Large intestine (tissue), 3 donors: ENCODE measurements at regions not wholly inside any gene's neighbourhood (a gene's known extent, or its start where the extent isn't known, plus 50 kb on each side); places are given as distances from the start of the nearest gene placed in this dataset.

Source experiments
- DNase-seq, 2 donors: peaks; one replicate each; pipeline versions ENCODE4 v3.0.0 to v3.0.0-alpha.2; 2013
- H3K27ac ChIP-seq: one replicate; pipeline ENCODE4 v1.5.1; 2013; ENCODE audit warnings: low read length
- H3K27me3 ChIP-seq: 2 replicates; pipeline ENCODE4 v1.6.1; 2013; ENCODE audit warnings: low read length; ENCODE audit not compliant: control insufficient read depth, insufficient read depth
- H3K36me3 ChIP-seq: 2 replicates; pipeline ENCODE4 v1.6.1; 2013; ENCODE audit warnings: low read length; ENCODE audit not compliant: control insufficient read depth, insufficient read depth
- H3K4me1 ChIP-seq: one replicate; pipeline ENCODE4 v1.6.1; 2013; ENCODE audit warnings: low read length; ENCODE audit not compliant: control insufficient read depth, insufficient read depth
- H3K4me3 ChIP-seq: one replicate; pipeline ENCODE4 v1.5.1; 2013; ENCODE audit warnings: low read length
- H3K9me3 ChIP-seq: one replicate; pipeline ENCODE4 v1.6.1; 2013; ENCODE audit warnings: mild to moderate bottlenecking, low read depth, low read length, moderate library complexity; ENCODE audit not compliant: control insufficient read depth
- WGBS: methylation state at CpG from one replicate; pipeline ENCODE4 v1.1.5; 2013; ENCODE audit warnings: low lambda C conversion rate; ENCODE audit not compliant: insufficient coverage; 5-methylcytosine and 5-hydroxymethylcytosine counted together

DNA sequence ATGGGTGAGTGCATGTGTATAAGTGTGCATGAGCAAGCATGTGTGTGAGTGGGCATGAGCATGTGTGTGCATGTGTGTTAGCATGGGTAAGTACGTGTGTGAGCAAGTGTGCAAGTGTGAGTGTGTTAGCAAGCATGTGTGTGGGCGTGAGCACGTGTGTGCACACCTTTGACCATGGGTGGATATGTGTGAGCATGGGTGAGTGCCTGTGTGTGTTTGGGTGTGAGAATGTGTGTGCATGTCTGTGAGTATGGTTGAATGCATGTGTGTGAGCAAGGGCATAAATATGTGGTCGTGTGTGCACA is 84.6 kb downstream of the DLL1 start:
- Histone ChIP-seq H3K9me3 (no peaks in the 10 kb centered on the region), H3K4me3 (no peak overlapping the region), H3K27me3 (no peaks in the 10 kb centered on the region), H3K36me3 (no peaks in the 10 kb centered on the region), H3K4me1 (no peaks in the 10 kb centered on the region), H3K27ac (no peak overlapping the region)
- no CpG with 5 or more reads among the region's 4 CpGs for WGBS
- DNase-seq = no peak

DNA sequence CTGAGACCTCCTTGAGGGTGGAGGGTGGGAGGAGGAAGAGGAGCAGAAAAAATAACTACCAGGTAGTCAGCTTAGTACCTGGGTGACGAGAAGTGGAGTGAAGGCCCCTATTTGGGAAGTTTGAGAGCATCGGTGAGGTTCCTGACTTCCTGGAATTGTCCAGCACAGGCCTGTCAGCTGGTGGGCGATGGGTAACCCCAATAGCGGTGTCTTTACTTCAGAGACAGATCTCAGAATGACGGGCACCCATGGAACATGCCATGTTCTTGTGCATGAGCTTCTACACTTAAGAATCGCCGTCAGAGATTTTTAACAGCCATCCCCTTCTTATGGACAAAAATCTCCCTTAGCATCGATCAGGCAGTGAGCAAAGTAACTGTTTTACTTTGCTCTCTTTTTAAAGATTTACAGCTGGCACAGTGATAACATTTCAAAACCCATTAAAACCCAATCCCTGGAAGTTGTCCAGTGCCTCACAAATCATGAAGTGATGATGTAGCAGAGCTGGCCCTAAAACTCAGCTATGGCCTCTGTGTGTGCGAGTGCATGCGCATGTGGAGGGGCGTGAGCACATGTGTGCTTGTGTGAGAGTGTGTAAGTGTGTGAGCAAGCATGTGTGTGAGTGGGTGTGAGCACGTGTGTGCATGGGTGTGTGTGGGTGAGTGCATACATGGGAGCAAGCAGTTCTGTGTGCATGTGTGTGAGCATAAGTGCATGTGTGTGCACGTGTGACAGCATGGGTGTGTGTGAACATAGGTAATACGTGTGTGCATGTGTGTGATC is 85.2 kb downstream of the DLL1 start:
- Histone ChIP-seq H3K4me3 (no peak overlapping the region), H3K27ac (no peak overlapping the region), H3K4me1 (no peaks in the 10 kb centered on the region), H3K36me3 (no peaks in the 10 kb centered on the region), H3K9me3 (no peaks in the 10 kb centered on the region), H3K27me3 (no peaks in the 10 kb centered on the region)
- no peak for DNase-seq
- 100% methylated on average over 1 of the region's 14 CpGs for WGBS

DNA sequence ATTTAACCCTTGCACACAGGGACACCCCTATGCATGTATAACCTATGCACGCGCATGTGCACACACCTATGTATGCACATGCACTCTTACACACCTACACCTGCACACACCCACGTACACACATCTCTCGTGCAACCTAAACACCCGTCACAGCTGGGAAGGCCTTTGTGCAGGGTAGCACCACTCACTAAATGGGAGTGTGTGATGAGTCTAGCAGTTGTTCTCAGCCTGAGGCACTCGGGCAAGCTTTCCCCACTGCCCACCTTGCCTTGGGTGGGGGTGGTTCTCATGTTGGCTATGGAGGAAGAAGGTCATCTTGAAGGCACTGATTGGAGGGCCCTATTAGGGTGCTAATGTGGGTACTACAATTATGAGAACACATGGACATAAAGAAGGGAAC is 85.8 kb downstream of the DLL1 start:
- H3K27ac ChIP-seq = no peak overlapping the region
- no peaks in the 10 kb centered on the region for H3K9me3 ChIP-seq
- no peak overlapping the region for H3K4me3 ChIP-seq
- H3K4me1 ChIP-seq = no peaks in the 10 kb centered on the region
- DNase-seq = no peak
- WGBS = no CpG with 5 or more reads among the region's 6 CpGs
- no peaks in the 10 kb centered on the region for H3K27me3 ChIP-seq
- H3K36me3 ChIP-seq = no peaks in the 10 kb centered on the region

DNA sequence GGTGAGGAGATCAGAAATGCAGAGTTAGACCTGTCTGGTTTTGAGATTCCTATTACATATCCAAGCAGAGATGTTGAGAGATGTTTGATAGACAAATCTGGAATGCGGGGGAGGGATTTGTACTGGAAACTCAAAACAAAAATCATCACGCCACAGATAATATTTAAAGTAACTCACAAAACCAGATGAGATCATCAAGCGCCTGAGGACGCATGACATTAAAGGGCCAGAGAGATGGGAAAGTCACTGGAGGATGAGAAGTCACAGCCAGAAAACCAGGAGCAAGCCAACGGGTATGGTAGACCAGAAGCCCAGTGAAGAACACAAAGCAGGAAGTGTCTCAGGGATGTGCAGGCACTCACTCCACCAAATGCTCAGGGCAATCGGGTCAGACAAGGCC is 87.7 kb downstream of the DLL1 start:
- no peak for DNase-seq
- H3K27ac ChIP-seq = no peak overlapping the region
- no peaks in the 10 kb centered on the region for H3K27me3 ChIP-seq
- H3K4me1 ChIP-seq = no peaks in the 10 kb centered on the region
- H3K36me3 ChIP-seq = no peaks in the 10 kb centered on the region
- no peak overlapping the region for H3K4me3 ChIP-seq
- no peaks in the 10 kb centered on the region for H3K9me3 ChIP-seq
- 86% methylated on average over 1 of the region's 6 CpGs for WGBS

DNA sequence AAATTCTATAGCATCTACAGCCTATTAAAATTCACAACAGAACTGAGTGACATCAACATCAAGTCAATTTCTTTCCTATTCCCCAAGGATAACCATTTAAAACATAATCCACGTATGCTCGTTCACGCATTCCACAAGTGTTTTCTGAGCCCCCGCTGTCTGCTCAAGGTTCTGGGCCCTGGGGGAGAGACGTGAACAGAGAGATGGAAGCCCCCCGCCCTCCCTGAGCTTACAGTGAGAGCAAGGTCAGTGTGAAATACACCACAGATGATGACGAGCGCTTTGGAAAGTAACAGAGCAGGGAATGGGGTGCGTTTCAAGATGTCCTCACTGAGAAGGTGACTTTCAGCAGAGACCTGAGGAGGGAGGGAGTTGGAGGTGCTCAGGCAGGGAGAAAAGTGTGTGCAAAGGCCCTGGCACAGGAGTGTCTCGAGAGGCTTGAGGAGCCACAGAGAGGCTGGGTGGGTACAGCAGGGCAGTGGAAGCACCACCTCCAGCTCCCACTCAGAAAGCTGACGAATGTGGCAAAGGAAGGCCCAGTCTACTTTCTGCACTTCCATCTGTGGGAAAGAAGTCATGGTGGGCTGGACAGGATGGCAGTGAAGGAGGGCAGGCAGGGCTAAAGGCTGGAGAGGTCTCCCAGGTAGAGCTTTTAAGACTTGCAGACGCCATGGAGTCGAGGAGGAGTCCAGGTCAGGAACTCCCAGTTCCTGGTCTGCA is 88.3 kb downstream of the DLL1 start:
- no peaks in the 10 kb centered on the region for H3K36me3 ChIP-seq
- H3K4me3 ChIP-seq = no peak overlapping the region
- no CpG with 5 or more reads among the region's 13 CpGs for WGBS
- DNase-seq = no peak
- no peaks in the 10 kb centered on the region for H3K27me3 ChIP-seq
- no peak overlapping the region for H3K27ac ChIP-seq
- H3K9me3 ChIP-seq = no peaks in the 10 kb centered on the region
- H3K4me1 ChIP-seq = no peaks in the 10 kb centered on the region

DNA sequence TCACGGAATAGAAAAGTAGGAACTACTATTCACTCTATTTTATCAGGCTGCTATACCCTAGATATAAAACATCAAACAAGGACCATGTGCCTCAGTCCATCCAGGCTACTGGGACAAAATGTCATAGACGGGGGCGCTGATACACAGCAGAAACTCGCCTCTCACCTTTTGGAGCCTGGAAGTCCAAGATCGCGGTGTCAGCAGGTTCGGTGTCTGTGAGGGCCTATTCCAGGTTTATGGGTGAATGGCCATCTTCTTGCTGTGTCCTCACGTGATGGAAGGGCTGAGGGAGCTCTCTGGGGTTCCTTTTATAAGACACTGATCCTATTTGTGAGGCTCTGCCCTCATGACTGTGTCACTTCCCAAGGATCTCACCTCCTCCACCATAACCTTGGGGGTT is 89.5 kb downstream of the DLL1 start:
- no peaks in the 10 kb centered on the region for H3K27me3 ChIP-seq
- no peak overlapping the region for H3K4me3 ChIP-seq
- WGBS = no CpG with 5 or more reads among the region's 8 CpGs
- H3K36me3 ChIP-seq = no peaks in the 10 kb centered on the region
- no peak for DNase-seq
- no peaks in the 10 kb centered on the region for H3K4me1 ChIP-seq
- H3K9me3 ChIP-seq = no peaks in the 10 kb centered on the region
- no peak overlapping the region for H3K27ac ChIP-seq

DNA sequence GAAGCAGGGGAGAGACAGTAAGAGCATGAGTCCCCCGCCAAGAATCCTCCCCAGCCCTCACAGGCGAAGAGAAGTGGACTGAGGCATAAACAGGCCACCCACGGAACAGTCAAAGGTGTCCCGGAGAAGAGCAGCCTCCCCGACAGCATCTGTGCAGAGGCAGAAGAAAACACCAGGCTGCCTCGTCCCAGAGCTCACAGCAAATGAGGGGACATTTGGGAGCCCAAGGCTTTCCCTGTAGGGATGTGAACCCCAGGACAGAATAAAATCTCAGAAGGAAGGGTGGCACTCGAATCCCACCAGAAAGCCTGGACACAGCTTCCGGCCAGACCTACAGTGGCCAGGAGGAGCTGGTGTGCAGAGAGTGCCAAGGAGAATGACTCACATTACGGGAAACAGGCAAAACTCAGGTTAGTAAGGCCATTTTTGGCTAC is 90.4 kb downstream of the DLL1 start:
- no peaks in the 10 kb centered on the region for H3K4me1 ChIP-seq
- H3K36me3 ChIP-seq = no peaks in the 10 kb centered on the region
- WGBS = 100% methylated on average over 2 of the region's 9 CpGs
- no peak overlapping the region for H3K4me3 ChIP-seq
- no peak overlapping the region for H3K27ac ChIP-seq
- no peaks in the 10 kb centered on the region for H3K27me3 ChIP-seq
- no peaks in the 10 kb centered on the region for H3K9me3 ChIP-seq
- no peak for DNase-seq

DNA sequence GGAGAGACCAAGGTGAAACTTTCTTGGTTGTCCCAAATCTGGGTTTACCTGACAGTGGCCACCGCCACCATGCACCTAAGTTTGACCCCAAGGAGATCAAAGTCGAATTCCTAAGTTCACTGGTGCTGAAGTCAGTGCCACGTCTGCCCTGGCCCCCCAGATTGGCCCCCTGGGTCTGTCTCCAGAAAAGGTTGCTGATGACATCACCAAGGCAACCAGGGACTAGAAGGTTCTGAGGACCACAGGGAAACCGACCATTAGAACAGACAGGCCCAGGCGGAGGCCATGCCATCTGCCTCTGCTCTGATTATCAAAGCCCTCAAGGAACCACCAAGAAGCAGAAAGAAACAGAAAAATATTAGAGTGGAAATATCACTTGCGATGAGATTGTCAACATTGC is 91.2 kb downstream of the DLL1 start:
- H3K36me3 ChIP-seq = no peaks in the 10 kb centered on the region
- WGBS = no CpG with 5 or more reads among the region's 6 CpGs
- no peaks in the 10 kb centered on the region for H3K9me3 ChIP-seq
- H3K27ac ChIP-seq = no peak overlapping the region
- no peaks in the 10 kb centered on the region for H3K27me3 ChIP-seq
- H3K4me1 ChIP-seq = no peaks in the 10 kb centered on the region
- no peak for DNase-seq
- H3K4me3 ChIP-seq = no peak overlapping the region

DNA sequence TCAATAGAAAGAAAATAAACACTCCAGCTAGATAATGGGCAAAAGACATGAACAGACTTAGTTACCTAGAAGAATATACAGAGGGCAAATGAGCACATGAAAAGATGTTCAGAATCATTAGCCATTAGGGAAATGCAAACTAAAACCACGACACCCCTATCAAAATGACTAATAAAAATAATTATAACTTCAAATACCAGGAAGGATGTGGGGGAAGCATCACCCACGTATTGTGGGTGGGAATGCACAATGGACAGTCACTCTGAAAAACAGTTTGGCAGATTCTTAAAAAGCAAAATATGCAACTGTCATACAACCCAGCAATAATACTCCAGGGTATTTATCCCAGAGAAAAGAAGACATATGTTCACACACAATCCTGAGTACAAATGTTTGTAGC is 92.6 kb downstream of the DLL1 start:
- no peak overlapping the region for H3K4me3 ChIP-seq
- DNase-seq = no peak
- peaks cover 3% of the 10 kb centered on the region for H3K9me3 ChIP-seq
- WGBS = no CpG with 5 or more reads among the region's 2 CpGs
- no peaks in the 10 kb centered on the region for H3K36me3 ChIP-seq
- H3K4me1 ChIP-seq = no peaks in the 10 kb centered on the region
- no peak overlapping the region for H3K27ac ChIP-seq
- no peaks in the 10 kb centered on the region for H3K27me3 ChIP-seq

DNA sequence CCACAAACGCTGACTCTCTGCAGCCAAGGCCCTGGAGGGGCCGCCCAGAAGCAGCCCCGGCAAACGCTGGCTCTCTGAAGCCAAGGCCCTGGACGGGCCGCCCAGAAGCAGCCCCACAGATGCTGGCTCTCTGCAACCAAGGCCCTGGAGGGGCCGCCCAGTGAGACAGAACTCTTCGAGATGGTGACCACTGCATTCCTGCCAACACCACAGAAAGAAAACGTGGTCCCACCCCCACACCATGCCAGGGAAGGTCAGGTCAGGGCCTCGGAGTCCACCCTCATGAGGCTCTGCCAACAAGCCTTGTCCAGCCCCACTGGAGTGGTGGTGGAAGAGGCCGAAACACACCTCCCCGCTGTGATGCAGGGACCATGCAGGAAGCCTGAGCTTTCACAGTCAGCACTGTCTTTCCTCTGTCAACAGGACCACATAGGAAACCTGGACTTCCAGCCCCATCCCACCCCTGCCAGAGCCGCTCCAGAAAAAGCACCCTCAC is 97.5 kb downstream of the DLL1 start:
- no CpG with 5 or more reads among the region's 13 CpGs for WGBS
- no peaks in the 10 kb centered on the region for H3K36me3 ChIP-seq
- H3K4me3 ChIP-seq = no peak overlapping the region
- no peak overlapping the region for H3K27ac ChIP-seq
- DNase-seq = no peak
- H3K27me3 ChIP-seq = no peaks in the 10 kb centered on the region
- peaks cover 5% of the 10 kb centered on the region for H3K9me3 ChIP-seq
- no peaks in the 10 kb centered on the region for H3K4me1 ChIP-seq

DNA sequence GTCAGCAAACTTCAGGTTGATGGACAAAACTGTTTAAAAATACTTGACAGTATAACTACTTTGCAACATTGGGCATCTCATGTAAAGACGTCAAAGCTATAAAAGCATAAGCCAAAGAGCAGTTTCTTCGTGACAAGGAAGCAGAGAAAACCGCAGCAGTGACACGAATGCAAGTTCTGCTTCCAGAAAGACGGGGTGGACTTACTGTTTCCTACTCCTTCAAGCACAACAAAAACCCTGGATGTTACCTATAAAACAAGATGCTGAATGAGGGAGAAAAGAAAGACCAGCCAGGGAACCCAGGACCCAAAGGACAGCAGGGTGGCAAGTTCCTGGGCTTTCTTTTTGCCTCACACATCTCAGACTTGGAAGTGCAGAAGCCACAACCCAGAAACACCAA is 98.0 kb downstream of the DLL1 start:
- Histone ChIP-seq H3K27ac (no peak overlapping the region), H3K4me1 (no peaks in the 10 kb centered on the region), H3K4me3 (no peak overlapping the region), H3K36me3 (no peaks in the 10 kb centered on the region), H3K9me3 (peaks cover 5% of the 10 kb centered on the region), H3K27me3 (no peaks in the 10 kb centered on the region)
- no peak for DNase-seq
- WGBS = no CpG with 5 or more reads among the region's 5 CpGs
